IPS DF 19.7 (cell line): ENCODE measurements at regions not wholly inside any gene's neighbourhood (a gene's known extent, or its start where the extent isn't known, plus 50 kb on each side); places are given as distances from the start of the nearest gene placed in this dataset.
"Not testable (repeated sequence)": the region's sequence is repeated elsewhere in the genome, so short reads cannot be mapped to it uniquely, and the experiment has no call there.

Source experiments
- DNase-seq: peaks from one replicate; pipeline ENCODE4 v3.0.0-alpha.2; 2013; ENCODE audit warnings: low read depth, low spot score

DNA sequence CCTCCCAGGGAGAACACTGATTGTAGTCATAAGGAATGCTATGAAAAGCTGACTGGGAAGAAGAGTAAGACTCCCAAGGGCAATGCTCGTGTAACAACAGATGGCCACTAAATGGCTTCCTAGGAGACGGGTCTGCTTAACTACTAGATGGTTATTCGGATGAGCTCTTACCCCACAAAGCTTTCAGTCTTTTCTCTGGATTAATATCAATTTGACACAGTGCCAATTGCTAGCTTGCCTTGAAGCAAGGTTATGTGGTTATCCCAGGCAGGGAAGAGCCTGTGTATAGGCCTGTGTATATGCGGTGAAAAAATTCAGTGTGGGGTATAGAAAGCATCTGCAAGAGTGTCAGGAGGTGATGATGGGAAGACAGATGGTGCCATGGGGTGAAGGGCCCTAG, 86.4 kb upstream of the NOX3 start:
- no peak for DNase-seq

DNA sequence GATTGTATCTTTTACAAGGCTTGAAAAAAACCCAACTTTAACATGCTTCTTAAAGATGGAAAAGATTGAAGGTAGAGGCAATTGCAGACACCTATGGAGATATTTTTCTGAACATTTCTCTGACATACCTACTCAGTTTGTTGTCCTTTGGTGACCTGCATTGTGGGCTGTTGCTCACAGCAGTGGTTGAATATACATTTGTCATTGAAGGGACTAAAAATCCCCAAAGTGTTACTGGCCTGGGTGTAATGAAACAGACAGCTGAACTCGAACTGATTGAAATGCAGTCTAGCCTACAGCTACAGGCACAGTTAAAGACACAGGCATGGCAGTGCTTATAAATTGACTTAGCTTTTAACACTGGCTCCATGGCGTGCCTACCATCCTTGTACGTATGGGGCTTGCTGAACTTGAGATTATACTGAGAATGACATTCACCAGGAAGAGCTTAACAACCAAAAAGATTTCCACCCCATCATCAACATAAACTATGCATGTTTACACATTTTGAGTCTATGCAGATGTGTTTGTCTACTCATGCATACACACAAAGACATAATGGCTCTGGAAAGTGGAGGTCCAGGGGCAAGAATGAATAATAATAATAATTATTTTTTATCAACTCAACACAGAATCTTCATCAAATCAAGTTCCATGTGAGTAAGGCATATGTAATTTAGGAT, 83.2 kb upstream of the NOX3 start:
- no peak for DNase-seq

GRCh38 chr6:155534678-155535077, 79.0 kb upstream of the NOX3 start:
- no peak for DNase-seq

DNA sequence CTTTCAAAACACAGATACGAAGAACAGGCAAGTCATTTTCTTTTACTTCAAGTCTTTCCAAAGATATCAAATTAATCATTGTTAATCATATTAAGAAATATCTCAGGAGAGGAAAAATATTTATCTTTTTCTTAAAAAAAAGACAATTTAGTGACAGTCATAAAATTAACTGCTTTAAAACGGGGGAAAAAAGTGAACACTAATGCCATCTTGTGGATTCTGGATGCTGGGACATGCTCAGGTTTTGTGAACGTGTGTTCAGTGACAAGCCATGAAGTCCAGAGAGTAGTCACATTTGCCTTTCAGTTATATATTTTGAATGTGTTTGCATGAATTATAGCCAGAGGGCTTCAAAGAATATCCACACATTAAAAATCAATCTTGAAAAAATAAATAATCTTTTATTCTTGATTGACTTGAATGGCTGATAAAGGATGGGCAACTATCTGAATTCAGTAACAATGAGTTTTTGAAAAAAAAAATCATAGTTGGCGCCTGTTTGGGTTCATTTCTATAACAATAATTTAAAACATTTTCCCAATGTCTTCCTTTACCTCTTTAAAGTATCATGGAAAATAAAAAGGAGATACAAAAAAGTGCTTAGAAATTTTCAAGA, 74.7 kb upstream of the NOX3 start:
- no peak for DNase-seq

DNA sequence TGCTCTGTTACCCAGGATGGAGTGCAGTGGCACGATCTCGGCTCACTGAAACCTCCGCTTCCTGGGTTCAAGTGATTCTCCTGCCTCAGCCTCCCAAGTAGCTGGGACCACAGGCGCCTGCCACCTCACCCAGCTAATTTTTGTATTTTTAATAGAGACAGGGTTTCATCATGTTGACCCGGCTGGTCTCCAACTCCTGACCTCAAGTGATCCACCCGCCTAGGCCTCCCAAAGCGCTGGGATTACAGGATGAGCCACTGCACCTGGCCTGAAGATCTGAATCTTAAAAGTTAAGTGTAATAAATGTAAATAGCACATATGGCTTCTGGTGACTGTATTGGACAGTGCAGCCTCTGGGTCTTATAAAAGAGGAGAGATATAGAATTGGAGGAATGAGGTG, 74.2 kb upstream of the NOX3 start:
- not testable (repeated sequence) for DNase-seq

DNA sequence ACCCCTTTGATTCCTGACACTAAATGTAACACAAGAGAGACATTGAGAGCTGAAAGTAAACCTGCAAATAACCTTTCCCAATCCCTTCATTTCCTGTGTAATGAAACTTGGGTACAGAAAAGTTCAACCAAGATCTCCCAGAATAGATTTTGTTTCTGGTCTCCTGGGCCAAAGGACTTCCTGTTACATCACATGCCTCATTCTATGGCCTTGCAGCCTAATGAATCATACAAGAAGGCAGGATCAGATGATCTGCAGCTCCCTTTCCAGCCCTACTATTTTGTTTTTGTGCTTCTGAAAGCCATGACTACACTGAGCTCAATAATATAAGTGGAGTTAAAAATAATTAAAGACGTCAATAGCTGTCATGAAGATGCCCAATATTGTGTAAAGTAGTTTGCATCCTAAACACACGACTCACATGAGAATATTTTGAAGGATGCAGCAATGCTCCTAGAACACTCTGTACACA, 73.4 kb upstream of the NOX3 start:
- DNase-seq = no peak

GRCh38 chr6:155528335-155528734, 72.7 kb upstream of the NOX3 start:
- no peak for DNase-seq

GRCh38 chr6:155527443-155527842, 71.8 kb upstream of the NOX3 start:
- DNase-seq = no peak

DNA sequence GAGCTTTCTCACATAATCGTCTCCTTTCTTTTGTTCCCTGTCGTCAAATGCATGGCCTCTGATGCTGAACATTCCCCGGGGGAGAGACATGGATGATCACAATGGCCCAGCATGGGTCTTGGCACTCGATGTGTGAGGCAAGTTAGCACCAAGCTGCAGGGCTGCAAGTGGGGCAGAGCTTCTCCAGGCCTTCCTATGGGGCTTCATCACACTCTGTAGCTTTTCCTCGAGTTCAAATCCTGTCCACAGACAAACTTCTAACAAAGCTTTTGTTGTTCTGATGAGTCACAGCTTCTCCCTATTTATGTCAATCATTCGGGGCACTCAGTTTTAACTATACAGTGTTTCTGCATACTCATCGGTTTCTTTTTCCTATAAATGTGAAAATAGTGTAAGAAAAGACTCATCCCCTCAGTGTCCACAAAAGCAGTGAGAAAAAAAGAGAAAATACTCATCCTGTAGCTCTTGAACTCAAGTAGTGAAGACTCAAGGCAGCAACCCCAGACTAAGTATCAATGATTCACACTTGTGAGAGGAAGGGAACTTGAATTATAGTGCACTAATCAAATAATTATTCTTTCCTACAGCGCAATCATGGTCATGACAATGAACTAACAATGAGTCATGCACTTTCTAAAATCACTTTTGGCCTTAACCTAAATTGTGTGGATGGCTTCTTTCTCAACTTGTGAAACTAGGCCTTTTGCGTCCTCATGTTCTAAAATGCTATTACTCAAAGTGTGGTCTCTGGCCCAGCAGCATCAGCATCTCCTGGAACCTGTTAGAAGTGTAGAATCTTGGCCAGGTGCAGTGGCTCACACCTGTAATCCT, 68.4 kb upstream of the NOX3 start:
- peak; percentile 42 for DNase-seq

GRCh38 chr6:155521719-155522118, 66.1 kb upstream of the NOX3 start:
- DNase-seq = no peak

DNA sequence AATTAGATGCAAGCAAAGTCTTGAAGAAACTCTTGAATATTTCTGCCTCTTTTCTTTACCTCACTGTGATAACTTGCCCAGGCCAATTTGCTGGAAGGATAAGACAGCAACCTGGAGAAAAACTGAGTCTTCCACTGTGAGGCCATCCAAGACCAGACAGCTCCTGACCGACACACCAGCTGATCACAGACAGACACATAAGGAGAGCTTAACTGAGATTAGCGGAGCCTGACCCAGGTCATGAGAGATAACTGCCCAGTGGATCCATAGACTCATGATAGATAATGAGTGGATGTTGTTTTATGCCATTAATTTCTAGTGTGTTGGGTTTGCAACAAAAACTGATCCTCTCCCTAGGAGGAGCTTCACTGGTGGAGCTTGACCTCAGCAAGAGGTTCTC, 64.4 kb upstream of the NOX3 start:
- DNase-seq = no peak

DNA sequence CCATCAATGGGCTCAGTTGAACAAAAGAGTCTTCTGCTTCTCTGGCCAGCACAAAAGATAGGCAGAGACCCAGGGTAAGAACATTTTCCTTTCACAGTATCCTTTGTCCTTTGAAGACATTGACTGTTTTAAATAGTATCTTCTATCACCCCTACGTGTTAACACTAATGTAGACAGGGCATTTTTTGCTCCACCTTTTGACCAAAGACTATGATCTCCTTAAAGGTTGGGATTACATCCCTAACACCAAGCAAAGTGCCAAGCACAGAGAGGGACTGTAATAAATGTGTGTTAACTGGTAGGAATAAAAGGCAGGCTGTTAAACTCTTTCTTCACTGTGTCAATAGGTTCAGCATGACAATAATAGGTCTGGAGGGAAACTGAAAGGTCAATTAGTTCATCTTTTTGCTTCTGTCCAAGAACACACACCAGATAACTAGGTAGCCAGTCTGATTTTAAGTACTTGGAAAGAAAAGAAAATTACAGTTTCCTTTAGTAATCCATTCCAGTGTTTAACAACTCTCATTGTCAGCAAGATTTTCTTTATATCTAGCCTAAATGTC, 63.6 kb upstream of the NOX3 start:
- no peak for DNase-seq

DNA sequence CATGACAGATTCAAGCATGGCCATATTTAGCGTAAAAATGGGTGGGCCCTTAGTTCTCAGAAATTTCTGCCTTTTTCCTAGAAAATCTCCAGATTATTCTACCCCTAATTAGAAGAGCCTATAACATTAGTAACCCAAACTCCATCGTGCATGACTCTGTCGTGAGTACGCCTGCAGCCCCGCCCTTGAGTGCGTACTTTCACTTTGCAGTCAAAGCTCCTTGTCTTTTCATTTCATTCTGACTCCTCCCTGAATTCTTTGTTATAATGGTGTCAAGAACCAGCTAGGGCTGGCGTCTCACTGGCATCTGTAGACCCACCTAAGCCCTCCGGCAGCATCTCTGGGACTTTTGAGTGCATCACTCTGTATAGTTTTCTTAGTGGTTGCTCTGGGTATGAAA, 61.7 kb upstream of the NOX3 start:
- no peak for DNase-seq

- DNase-seq = no peak
Observed at GRCh38 chr6:155510879-155511278, 55.2 kb upstream of the NOX3 start.

GRCh38 chr6:155509743-155510475, 54.3 kb upstream of the NOX3 start:
- DNase-seq = no peak

GRCh38 chr6:155505608-155505989, 50.0 kb upstream of the NOX3 start:
- no peak for DNase-seq
